Erythroblast (primary cell): ENCODE measurements at regions not wholly inside any gene's neighbourhood (a gene's known extent, or its start where the extent isn't known, plus 50 kb on each side); places are given as distances from the start of the nearest gene placed in this dataset.

Experiments used
- DNase-seq, 2 experiments: peaks; one replicate each; lab custom pipeline; 2025; lab: John Stamatoyannopoulos, UW
- GATA1 ChIP-seq: IDR thresholded peaks from 2 replicates; pipeline ENCODE4 v1.6.1; 2011; ENCODE audit warnings: low read depth, mild to moderate bottlenecking, control low read depth, low read length, moderate library complexity
- POLR2A ChIP-seq: IDR thresholded peaks from 2 replicates; pipeline ENCODE4 v1.6.1; 2011; ENCODE audit warnings: mild to moderate bottlenecking, low read length

GRCh38 chr2:42844366-42844765 is 52.0 kb upstream of the HAAO start:
- TF ChIP-seq GATA1 (no peak), POLR2A (no peak)
- no peak for DNase-seq

DNA sequence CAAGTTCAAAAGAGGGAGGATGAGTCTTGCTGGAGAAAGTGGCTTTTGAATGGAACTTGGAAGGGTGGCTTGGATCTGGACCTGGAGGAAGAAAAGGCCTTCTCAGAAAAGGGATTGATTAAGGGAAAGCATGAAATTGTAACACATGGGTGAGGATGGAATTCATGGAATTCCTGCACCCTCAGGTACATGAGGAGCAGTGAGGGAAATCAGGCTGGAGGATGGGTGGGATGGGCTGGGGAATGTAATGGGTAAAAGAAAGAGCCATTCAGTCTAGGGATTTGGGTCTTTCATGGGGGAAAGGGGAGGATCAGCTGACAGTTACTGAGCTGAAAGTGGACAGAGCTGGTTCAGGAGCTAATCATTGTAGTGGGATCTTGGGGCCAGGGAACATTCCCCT is 51.2 kb upstream of the HAAO start:
- no peak for TF ChIP-seq POLR2A
- no peak for TF ChIP-seq GATA1
- no peak for DNase-seq

GRCh38 chr2:42843131-42843530 is 50.7 kb upstream of the HAAO start:
- TF ChIP-seq POLR2A, result no peak
- TF ChIP-seq GATA1, result no peak
- no peak for DNase-seq

DNA sequence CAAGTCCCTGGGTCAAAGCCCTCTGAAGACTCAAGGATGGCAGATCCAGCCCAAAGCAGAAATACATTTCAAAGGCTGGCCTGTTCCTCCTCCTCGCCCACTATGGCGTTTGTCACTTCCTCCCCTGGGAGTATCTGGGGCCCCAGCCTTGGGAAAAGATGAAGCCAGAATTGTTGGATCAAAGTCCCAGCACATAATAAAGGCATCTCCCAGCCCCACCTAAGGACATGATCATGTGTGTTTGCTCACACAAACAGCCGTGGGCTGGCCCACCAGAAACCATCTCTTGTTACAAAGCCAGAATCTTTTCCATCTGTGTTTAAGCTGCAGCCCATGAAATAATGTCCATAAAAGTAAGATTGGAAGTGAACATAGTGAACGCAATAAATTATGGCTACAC is 50.1 kb upstream of the HAAO start:
- TF ChIP-seq POLR2A, result no peak
- TF ChIP-seq GATA1, result no peak
- no peak for DNase-seq
